HG03025 (cell line): ENCODE measurements at regions not wholly inside any gene's neighbourhood (a gene's known extent, or its start where the extent isn't known, plus 50 kb on each side); places are given as distances from the start of the nearest gene placed in this dataset.

Experiments used
- ATAC-seq: cut with Tn5 transposase; IDR thresholded peaks from one replicate; pipeline ENCODE4 v1.9.1; 2021; ENCODE audit warnings: mild to moderate bottlenecking, moderate library complexity; ENCODE audit not compliant: unreplicated experiment, low FRiP score

DNA sequence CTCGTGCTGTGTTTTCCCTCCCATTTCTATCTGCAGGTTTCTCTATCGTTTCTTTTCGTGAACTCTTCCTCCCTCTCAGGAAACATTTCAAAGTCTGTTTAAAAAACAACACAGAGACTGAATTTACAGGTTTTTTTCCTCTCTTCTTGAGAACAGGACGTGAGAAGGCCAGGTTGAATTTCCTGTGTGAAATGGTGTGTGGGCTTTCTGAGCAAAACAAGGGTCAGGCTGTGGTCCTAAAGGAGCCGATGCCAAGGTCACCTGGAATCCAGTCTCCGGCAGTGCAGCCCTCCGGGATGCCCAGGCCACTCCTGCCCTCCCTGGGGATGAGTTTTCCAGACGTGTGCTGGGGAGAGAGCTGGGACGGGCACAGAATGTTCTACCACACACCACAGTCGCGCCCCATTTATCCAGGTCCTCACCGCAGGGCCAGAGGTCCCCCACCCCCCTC is 62.7 kb upstream of the RUNX3 start:
- no peak for ATAC-seq

DNA sequence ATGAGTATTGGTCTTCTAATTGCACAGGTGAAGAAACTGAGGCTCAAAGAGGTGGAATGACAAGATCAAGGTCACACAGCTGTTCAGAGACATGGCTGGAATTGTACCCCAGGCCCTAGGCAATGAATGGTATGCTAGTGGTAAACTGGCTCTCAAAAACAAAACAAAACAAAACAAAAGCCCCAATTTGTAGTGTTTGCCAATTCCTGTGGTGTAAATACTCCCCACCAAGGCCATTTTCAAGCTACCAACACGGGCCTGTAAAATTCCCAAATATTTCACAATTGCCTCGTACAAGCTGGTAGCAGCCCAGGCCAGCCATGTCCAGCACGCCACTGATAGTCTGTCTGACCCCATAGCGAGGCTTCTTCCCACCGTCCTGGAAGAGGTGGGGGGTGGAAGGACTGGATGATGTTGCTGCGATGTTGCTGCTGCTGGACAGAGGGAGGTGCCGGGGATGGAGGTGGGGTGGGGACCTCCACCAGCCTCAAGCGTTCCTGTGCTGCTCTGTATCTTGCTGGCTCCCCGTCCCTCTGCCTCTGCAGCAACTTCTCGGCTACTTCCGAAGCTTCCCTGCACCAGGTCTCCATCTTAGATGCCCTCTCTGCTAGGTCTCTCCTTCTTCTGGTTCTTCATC is 62.2 kb upstream of the RUNX3 start:
- ATAC-seq, result no peak

DNA sequence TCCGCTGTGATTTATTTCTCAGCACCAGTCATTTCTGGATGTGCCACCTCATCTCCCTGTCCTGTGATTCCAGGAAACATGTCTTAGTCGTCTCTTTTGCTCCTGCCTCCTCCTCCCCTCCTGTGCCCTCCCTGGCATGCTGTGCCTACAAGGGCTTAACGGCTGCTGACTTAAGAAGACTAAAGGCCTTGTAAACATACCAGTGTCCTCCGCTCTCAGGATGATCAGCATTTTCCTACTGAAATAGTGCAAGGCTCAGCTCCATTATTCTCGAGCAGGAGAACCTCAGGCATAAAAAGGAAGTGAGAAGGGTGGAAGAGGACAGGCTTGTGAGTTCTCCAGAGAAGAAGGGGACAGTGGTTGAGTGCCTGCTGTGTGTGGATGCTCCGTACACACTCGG is 61.6 kb upstream of the RUNX3 start:
- ATAC-seq, result no peak

DNA sequence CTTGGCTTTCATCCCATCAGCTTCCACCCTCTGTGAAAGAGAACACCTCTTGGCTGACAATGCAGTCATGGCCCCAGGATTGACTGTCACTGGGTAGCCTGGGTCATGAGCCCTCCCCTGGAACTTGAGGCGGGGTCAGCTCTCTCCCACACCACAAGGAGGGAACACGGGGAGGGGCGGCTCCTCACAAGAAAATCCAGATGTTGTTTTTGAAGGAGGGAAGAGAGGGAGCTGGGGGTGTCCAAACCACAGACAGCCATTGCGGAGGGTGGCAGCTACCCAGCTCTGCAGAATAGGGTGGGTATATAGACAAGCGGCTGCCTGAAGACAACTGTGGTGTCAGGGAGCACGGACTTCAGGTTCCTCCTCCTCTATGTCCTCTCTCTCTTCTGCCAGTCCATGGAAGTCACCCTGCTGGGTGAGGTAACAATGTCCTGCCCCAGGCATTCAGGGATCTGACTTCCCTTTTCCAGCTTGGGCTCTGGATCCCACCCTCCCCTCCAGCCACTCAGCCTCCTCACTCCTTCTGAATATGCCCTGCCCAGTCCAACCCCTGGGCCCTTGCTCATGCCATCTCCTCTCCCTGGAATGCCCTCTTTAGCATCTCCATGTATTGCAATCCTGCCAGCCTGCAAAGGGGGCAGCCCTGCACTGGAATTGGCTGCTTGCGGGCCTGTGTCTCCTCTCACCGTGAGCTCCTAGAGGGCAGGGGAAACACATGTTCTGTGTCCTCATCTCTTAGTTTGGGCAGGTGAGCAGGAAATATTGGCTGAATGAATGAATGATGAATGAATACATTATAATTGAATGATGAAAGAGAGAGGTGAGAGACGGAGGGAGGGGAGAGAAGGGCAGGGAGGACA is 60.9 kb upstream of the RUNX3 start:
- ATAC-seq, result no peak

DNA sequence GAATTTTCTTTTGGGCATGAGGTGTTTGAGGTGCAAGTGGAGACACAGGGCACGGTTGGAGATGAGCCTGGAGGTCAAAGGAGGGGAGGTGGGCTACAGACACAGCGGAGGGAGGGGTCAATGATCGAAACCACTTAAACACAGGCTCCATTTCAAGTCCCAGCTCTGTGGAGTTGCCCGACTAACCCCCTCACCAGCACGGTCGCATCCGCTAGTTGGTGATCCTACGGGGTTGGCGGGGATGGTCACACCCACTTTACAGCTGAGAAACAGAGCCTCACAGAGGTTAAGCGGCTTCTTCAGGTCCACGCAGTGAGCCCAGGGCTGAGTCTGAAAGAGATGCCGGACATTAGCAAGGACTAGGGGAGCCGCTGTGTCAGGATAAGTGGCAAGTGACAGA is 60.1 kb upstream of the RUNX3 start:
- no peak for ATAC-seq

DNA sequence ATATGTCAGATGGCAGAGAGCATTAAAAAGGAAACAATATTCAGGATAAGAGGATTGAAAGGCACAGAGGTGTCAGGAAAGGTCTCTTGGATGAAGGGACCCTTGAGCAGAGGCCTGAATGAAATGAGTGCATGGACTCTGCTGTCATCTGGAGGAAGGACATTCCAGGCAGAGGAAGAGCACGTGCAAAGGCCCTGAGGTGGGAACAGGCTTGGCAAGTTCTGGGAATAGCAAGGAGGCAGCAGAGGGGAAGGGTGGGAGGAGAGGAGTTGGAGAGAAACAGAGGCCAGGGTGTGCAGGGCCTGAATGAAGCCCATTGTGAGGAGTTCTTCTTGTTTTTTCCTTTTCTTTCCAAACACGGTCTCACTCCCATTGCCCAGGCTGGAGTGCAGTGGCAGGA is 59.0 kb upstream of the RUNX3 start:
- ATAC-seq, result no peak

DNA sequence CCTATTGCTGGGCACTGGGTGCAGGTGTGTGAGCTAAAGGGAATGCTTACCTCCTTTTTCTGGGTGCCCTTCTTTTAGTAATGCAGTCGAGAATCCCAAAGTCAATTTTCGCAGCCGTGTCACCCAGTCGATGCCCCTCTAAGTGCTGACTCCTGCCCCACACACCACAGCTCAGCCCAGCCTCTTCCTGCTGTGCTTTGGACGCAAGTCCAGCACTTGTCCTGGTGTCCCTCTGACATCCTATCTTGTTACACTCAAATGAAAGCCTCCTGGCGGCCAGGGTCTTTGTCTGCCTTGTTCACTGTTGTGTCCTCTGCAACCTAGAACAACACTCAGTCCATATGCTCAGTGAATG is 58.5 kb upstream of the RUNX3 start:
- no peak for ATAC-seq

DNA sequence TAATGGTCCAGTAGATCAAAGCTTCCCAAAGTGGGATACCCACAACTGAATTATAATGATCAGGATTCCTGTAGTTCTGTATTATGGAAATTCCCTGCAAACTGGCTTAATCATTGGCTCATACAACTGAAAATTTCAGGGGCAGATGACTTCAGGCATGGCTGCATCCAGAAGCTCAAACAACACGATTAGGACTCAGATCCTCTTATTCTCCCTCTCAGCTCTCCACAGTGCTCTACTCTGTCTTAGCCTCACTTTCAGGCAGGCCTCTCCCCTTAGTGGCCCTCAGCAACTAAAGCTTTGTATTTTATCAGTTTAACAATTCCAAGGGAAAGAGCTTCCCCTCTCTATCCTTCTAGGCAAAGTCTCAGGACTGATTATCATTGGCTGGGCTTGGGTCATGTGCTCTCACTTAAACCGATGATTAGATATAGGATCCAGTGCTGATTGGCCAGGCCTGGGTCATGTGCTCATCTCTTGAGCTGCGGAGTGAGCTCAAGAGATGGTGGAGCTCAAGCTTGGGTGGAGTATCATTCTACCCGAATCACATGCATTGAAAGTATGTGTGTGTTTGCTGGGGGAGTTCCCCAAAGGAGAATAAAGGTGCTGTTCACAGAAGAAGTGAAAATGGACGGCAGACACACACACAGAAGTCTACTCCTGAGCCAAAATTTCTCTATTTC is 57.9 kb upstream of the RUNX3 start:
- no peak for ATAC-seq

DNA sequence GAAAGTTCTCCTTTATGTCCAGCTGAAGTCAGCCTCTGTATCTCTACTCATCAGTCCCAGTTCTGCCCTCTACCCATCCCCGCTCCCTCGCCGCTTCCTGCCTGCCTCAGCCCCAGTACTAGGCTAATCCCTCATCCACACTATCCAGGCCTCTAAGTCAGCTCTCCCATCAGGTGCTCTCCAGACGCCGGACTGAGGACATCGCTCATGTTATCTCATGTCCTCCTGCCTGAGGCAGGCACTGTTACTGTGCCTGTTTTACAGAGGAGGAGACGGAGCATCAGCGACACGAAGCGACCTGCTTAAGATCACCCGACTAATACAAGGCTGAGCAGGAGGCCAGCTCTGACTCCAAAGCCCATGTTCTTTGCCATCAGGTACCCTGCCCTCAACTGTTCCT is 57.3 kb upstream of the RUNX3 start:
- no peak for ATAC-seq

DNA sequence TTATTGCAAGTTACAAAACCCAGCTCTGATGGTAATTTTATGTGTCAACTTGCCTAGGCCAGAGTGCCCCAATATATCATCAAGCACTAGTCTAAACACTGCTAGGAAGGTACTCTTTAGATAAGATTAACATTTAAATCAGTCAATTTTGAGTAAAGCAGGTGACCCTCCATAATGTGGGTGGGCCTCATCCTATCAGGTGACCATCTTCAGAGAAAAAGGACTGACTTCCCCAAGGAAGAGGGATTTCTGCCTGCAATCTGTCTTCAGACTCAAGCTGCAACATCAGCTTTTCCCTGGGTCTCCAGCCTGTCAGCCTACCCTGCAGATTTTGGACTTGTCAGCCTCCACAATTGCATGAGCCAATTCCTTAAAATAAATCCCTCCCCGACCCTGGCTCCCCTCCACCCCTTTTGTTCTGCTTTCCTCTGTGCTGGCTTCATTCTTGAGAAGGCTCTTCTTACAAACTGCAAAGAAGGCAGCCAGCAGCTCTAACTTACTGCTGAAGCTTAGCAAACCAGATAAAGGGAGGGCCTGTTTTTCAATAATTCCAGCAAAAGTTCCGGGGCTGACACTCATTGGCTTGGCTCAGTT is 56.4 kb upstream of the RUNX3 start:
- ATAC-seq, result no peak

DNA sequence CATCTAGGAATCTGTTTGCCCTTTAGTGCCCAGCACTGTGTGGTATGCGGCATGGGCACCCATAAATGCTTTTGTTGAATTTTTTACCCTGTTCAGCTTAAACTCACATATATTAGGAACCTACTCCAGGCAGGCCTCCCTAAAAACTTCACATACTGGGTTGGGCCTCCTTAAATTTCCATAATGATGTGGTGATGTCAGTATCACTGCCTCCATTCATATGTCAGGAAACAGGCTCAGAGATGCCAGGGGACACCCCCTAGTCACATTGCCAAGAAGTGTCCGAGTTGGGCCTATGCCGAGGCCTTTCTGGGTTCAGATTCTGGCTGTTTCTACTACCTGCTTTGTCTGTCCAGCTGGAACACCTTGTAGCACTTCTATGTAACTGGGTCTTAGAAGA is 55.7 kb upstream of the RUNX3 start:
- no peak for ATAC-seq

DNA sequence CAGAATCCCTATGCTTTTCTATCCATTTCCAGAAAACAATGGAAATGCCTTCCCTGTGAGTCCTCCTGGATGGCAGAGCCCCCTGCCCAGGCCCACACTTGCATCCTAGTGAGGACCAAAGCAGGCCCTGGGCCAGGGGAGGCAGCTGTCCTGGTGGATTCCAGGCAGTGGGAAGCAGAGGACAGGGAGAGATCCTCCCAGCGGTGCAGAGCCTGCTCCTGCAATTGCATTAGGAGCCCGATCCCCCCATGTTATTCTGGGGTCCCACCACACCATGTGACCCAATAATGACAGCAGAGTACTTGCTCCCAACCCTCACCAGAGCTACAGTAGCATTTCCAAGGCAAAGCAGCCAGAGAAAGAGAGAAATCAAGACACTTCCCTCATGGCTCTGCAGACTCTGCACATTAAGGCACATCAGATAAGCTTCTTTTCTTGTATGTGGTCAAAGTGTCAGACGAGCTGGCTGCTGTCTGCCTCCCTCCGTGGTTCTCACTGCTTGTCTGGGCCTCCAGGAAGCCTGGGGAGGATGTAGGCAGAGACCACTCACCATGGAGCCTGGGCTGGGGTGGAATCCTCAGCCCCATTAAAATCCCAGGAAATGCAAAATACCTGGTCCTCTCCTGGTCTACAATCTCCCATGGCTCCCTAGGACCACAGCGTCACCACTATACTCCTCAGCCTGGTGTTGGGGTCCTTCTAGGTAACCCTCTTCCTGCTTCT is 54.9 kb upstream of the RUNX3 start:
- ATAC-seq, result no peak

DNA sequence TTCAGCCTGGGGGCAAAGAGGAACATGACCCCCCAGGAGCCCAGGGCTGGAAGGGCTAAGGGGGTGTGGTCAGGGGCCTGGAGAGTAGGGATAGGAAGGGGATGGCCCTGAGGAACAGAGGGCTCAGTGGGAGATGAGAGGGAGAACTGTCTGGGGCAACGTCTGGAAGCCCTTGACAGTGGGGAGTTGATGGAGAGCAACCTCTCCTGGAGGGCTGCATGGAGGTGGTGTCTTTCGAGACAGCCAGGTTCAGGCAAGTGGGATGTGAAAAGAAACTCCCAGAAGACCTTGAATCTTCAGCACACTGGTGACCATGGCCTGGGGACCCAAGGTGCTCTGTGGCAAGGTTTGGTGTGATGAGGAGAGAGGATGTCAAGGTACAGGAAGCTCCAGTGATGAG is 54.2 kb upstream of the RUNX3 start:
- ATAC-seq, result no peak

DNA sequence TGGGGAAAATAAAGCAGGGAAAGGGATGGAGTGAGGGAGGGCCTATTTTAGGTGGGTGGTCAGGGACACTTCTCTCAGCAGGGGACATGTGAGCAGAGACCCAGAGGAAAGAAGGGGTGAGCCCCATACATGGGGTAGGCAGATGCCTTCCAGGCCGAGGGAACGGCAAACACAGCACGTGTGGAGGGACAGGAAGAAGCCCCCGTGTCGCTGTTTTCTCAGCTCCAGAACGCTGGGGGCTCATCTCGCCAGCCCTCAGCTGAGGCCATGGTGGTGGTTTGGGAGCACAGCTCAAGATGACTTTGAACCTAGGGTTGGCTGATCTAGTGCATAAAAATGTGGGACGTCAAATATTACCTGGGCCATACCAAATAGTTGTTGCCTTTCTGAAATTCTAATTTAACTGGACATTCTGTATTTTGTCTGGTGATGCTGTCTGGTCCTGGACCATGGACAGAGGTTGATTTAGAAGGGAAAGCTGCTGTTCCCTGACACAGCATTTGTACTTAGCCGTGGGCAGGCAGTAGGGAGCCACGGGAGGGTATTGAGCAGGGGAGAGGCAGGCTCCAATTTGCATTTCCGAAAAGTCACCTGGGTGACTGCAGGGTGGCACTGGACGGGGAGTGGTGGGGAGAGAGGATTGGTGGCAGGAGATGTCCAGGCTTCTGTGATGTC is 53.1 kb upstream of the RUNX3 start:
- ATAC-seq, result no peak

DNA sequence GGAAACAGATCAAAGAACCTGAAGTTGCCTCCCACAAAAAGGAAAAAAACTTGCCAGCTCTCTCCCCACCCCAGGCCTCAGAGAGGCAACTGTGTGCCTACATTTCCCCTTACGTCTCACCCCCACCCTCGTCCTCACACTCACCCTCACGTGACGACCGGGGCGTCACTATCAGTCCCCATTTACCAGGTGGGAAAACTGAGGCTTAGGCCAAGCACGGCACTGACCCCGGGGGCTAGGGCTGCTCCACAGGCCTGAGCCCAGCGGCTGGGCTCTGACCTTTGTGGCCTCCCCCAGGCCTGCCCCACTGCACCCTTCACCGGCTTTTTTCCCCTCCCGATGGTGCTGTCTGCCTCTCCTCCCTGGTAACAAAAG is 51.5 kb upstream of the RUNX3 start:
- no peak for ATAC-seq

DNA sequence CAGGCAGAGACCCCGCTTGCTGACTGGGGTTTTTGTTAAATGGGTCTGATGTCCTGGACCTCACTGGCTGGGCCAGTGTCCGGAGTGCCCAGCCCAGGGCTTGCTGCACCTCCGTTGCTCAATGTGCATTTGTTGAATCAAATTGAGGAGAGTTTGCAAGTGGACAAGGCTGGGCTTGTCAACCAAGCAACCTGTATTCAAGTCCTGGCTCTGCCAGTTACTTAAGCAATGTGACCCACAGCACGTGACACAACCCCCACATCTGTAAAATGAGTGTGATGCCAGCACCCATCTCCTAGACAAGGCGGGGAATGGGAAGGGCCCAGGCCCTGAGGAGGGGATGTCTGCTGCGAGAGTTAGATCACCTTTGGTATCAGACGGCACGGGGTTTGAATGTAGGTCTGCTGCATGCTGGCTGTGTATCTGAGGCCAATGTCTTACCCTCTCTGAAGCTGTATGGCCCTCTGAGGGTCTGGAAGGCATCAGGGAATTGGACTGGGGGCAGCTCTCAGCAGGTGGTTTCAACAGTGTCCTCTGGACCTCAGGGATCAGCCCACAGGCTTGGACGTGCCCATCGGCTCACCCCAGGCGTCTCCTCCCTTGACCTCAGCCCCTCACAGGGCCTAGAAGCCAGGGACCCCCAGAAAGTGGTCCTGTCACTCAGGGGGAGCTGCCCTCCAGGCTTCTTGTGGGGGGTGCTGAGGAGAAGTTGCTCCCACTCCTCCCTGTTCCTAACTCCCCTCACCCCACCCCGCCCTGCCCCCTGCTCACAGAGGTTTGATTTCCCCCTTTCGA is 51.0 kb upstream of the RUNX3 start:
- ATAC-seq, result no peak
